Right lobe of liver (tissue), 6 donors: ENCODE measurements at regions not wholly inside any gene's neighbourhood (a gene's known extent, or its start where the extent isn't known, plus 50 kb on each side); places are given as distances from the start of the nearest gene placed in this dataset.
"Not testable (repeated sequence)": the region's sequence is repeated elsewhere in the genome, so short reads cannot be mapped to it uniquely, and the experiment has no call there.

Source experiments
- ATAC-seq, 4 donors: fragments of 200-7000 bp; cut with Tn5 transposase; one replicate each; pipeline ENCODE4 v1.9.1; 2020; ENCODE audit warnings: mild to moderate bottlenecking in 4 of 4, moderate library complexity in 4 of 4
- DNase-seq, 3 donors: peaks; one replicate each; pipeline ENCODE4 v3.0.0-alpha.2; 2020
- H3K27ac ChIP-seq, 3 donors: fragments of 200-600 bp; one replicate each; pipeline ENCODE4 v1.8.0; 2022
- H3K27me3 ChIP-seq, 2 donors: fragments of 200-600 bp; one replicate each; pipeline ENCODE4 v1.8.0; 2022
- H3K36me3 ChIP-seq, 4 donors: fragments of 200-600 bp; sonication (generic) in 1 of 4; one replicate each; pipeline versions ENCODE4 v1.5.1 to v1.8.0; 2017 to 2022; ENCODE audit warnings: control low read depth in 1 of 4
- H3K4me1 ChIP-seq, 4 donors: fragments of 200-600 bp; sonication (generic) in 1 of 4; one replicate each; pipeline versions ENCODE4 v1.5.1 to v1.8.0; 2017 to 2022; ENCODE audit warnings: control low read depth in 1 of 4
- H3K4me3 ChIP-seq, 3 donors: fragments of 200-600 bp; one replicate each; pipeline ENCODE4 v1.8.0; 2022
- H3K9me3 ChIP-seq, 4 donors: fragments of 200-600 bp; sonication (generic) in 1 of 4; one replicate each; pipeline versions ENCODE4 v1.5.1 to v1.8.0; 2017 to 2022; ENCODE audit warnings: control low read depth in 1 of 4
- POLR2A ChIP-seq: fragments of 450-650 bp; IDR thresholded peaks from one replicate; pipeline ENCODE4 v1.6.1; 2017; ENCODE audit warnings: antibody characterized with exemption, mild to moderate bottlenecking
- WGBS: methylation state at CpG from one replicate; pipeline ENCODE4 v1.1.6; 2018; ENCODE audit warnings: low coverage, low lambda C conversion rate; ENCODE audit not compliant: insufficient coverage; ENCODE audit errors: missing lambda C conversion rate; 5-methylcytosine and 5-hydroxymethylcytosine counted together
- intact Hi-C, 2 donors: fragments of 100-400 bp; cut with DNase I; formaldehyde crosslinking; loops; one replicate each; pipeline versions ENCODE4 v1.11.2 to v1.14.1; 2022
- TF ChIP-seq, protein P1 (sequence below), 4 donors: fragments of 200-600 bp in 3 of 4; fragments of 450-650 bp in 1 of 4; IDR thresholded peaks; one replicate each; pipeline versions ENCODE4 v1.5.1 to v1.8.0; 2016 to 2022; ENCODE audit warnings: antibody characterized with exemption in 4 of 4, mild to moderate bottlenecking in 2 of 4
- donor health status: DM: no; HTN: yes; CAD: no.
- donor health status: DM: no; HTN: no; CAD: no.
- donor health status: DM: no; HTN: no; CAD: no.
- donor health status: DM: no; HTN: yes; CAD: no.
- donor health status: DM: no; HTN: yes; CAD: no.

DNA sequence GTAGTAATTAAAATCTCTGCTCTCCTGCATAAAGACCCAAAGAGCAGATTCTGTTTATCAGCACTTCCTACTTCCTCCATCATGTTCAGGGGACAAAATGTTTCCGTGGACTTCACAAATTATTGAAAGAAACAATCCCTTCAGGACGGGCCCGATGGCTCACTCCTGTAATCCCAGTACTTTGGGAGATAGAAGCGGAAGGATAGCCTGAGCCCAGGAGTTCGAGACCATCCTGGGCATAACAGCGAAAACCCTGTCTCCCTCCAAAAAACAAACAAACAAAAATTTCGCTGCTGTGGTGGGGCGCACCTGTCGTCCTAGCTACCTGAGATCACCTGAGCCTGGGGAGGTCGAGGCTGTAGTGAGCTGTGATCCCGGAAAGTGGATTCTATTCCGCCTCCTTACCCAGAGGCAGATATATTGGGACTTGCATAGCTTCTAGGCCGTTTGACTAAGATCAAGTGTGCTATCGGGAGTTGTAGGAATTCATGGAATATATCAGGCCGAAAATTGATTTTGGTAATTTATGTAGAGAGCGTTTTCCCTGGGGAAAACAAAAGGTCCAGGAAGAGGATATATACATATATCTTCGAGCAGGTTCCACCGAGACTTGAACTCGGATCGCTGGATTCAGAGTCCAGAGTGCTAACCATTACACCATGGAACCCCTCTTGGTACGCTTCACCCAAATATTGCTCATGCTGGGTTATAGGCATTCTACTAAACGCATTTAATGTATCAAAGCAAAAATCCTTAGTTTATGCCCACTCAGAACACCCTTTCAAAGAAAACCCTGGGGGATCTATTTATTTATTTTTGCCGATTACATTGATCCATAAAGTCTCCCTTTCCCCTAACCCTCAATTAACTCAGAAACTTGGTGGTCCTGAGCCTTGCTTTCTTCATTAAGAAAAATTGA lies 74.5 kb upstream of the ZNF184 start:
- H3K4me1 ChIP-seq: no peaks in the 10 kb centered on the region
- H3K27me3 ChIP-seq: peaks cover 0 to 76% of the 10 kb centered on the region in 2 donors
- H3K4me3 ChIP-seq: no peak overlapping the region
- no peaks in the 10 kb centered on the region for H3K9me3 ChIP-seq
- intact Hi-C loops: no loop called here
- no peak for TF ChIP-seq POLR2A
- TF ChIP-seq, protein P1, sequence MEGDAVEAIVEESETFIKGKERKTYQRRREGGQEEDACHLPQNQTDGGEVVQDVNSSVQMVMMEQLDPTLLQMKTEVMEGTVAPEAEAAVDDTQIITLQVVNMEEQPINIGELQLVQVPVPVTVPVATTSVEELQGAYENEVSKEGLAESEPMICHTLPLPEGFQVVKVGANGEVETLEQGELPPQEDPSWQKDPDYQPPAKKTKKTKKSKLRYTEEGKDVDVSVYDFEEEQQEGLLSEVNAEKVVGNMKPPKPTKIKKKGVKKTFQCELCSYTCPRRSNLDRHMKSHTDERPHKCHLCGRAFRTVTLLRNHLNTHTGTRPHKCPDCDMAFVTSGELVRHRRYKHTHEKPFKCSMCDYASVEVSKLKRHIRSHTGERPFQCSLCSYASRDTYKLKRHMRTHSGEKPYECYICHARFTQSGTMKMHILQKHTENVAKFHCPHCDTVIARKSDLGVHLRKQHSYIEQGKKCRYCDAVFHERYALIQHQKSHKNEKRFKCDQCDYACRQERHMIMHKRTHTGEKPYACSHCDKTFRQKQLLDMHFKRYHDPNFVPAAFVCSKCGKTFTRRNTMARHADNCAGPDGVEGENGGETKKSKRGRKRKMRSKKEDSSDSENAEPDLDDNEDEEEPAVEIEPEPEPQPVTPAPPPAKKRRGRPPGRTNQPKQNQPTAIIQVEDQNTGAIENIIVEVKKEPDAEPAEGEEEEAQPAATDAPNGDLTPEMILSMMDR (IDR thresholded peaks at IDR 0.05): no peak
- no peak overlapping the region for H3K27ac ChIP-seq
- ATAC-seq (no peak), DNase-seq (no peak)
- H3K36me3 ChIP-seq: no peaks in the 10 kb centered on the region
- 39% methylated on average over 21 of the region's 23 CpGs for WGBS

DNA sequence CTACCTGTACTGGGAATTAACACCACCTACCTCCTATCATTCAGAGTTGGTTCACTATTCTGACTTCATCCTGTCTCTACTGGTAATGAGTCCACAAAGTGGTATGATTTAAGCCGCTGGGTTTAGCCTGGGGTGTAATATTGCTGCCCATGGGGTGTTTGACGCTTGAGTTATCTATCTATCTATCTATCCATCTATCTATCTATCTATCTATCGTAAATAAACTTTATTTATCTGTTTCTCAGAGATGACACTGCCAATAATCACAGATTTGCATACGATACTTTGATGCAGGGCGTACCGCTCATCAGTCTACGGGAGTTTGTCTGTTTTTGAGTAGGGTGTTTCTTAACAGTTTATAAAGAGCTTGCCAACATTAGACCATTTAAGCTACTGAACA lies 73.6 kb upstream of the ZNF184 start:
- 72% methylated on average over 7 of the region's 7 CpGs for WGBS
- peaks cover 0 to 69% of the 10 kb centered on the region in 2 donors for H3K27me3 ChIP-seq
- no peak overlapping the region for H3K27ac ChIP-seq
- no peak overlapping the region for H3K4me3 ChIP-seq
- ATAC-seq (no peak), DNase-seq (no peak)
- H3K36me3 ChIP-seq: no peaks in the 10 kb centered on the region
- H3K4me1 ChIP-seq: no peaks in the 10 kb centered on the region
- H3K9me3 ChIP-seq: no peaks in the 10 kb centered on the region
- intact Hi-C loops: no loop called here
- TF ChIP-seq POLR2A: no peak
- TF ChIP-seq, protein P1 (IDR thresholded peaks at IDR 0.05): no peak

DNA sequence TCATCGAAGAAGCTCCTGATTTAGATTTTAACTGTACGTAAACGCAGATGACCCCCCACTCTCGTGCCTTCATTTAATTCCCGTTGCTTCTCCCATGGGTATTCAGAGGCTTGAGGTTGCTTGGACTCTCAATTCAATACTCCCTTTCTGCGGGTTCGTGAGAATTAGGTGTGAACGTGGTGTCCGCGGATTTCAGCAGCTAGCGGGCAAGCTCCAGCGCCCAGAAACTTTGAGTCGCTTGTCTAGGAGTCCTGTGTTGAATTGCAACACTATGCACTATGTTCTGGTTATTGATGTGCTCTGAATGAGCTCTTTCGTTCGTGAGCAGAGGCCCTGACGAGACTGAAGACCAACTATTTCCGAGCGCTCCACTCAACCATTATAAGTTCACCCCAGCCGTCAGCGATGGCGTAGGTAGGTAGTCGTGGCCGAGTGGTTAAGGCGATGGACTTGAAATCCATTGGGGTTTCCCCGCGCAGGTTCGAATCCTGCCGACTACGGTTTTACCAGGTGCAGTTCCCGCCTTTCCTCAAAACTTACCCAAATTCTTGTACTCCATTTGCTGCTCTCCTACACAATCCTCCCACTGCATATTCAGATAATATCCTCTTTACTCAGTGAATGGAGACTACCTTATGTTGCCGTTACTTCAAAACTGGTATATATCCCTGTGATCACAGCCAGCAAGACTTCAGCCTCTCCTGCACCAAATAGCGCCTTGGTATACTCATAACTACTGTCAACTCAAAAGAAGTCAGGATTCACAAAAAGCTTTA lies 72.6 kb upstream of the ZNF184 start:
- H3K27me3 ChIP-seq: peaks cover 0 to 65% of the 10 kb centered on the region in 2 donors
- H3K4me3 ChIP-seq: no peak overlapping the region

DNA sequence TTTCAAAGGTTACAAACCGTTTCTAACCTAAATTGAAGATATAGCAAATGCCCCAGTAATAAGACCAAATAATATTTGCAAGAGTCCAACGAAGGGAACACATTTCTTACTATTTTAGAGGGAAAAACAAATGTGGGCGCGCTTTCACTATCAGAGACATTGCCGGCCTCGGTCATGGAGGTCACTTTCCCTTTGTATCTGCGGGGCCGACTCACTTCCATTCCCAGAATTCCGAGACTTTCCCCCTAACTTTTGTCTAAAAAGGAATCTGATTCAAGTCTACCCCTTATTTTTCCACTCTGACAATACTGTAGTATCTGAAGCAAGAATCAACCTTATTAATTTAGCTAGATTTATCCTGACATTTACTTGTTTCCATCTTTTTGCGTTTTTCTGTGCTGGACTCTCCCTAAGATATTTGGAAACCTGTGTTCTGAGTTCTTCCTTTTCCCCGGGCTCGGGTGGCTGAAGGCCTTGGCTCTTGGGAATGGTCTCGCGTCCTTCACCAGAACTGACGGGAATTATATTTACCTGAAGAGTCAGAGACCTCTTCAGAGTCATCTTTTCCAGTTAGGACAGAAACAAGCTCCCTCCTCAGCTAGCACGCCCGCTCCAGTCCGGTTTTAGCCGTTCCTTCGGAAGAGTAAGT lies 71.8 kb upstream of the ZNF184 start:
- DNase-seq: no peak
- WGBS: 8% methylated on average over 20 of the region's 20 CpGs
- no peaks in the 10 kb centered on the region for H3K4me1 ChIP-seq
- intact Hi-C loops: no loop called here
- no peak overlapping the region for H3K27ac ChIP-seq
- ATAC-seq: no peak
- no peaks in the 10 kb centered on the region for H3K9me3 ChIP-seq
- no peak overlapping the region for H3K4me3 ChIP-seq
- H3K36me3 ChIP-seq: no peaks in the 10 kb centered on the region
- TF ChIP-seq, protein P1 (IDR thresholded peaks at IDR 0.05): no peak
- no peak for TF ChIP-seq POLR2A
- H3K27me3 ChIP-seq: peaks cover 0 to 59% of the 10 kb centered on the region in 2 donors

More for the DNA sequence above, 72.6 kb upstream of the ZNF184 start:
- H3K27ac ChIP-seq: no peak overlapping the region
- ATAC-seq (no peak), DNase-seq (no peak)
- no peaks in the 10 kb centered on the region for H3K9me3 ChIP-seq
- H3K36me3 ChIP-seq: no peaks in the 10 kb centered on the region
- no peak for TF ChIP-seq POLR2A
- TF ChIP-seq, protein P1 (IDR thresholded peaks at IDR 0.05): no peak
- no peaks in the 10 kb centered on the region for H3K4me1 ChIP-seq
- 11% methylated on average over 32 of the region's 32 CpGs for WGBS
- intact Hi-C loops: no loop called here

DNA sequence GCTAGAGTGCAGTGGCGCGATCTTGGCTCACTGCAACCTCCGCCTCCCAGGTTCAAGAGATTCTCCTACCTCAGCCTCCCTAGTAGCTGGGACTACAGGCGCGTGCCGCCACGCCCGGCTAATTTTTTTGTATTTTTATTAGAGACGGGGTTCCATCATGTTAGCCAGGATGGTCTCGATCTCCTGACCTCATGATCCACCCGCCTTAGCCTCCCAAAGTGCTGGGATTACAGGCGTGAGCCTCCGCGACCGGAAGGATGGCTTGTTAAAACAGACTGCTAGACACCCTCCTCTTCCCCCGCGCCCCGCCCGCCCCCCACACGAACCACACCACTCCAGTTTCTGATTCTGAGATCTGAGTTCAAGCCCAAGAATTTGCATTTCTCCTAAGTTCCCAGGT lies 71.2 kb upstream of the ZNF184 start:
- H3K27ac ChIP-seq, H3K4me3 ChIP-seq, intact Hi-C loops, H3K4me1 ChIP-seq, H3K9me3 ChIP-seq, ATAC-seq, H3K36me3 ChIP-seq, DNase-seq: not testable (repeated sequence)
- peaks cover 0 to 58% of the 10 kb centered on the region in 2 donors for H3K27me3 ChIP-seq
- 35% methylated on average over 20 of the region's 20 CpGs for WGBS
